Activated B cell treated with CpG ODN at 0.5 μM for 24 hours (primary cell): ENCODE measurements at regions not wholly inside any gene's neighbourhood (a gene's known extent, or its start where the extent isn't known, plus 50 kb on each side); places are given as distances from the start of the nearest gene placed in this dataset.

Source experiments
- ATAC-seq: fragments of 200-7000 bp; cut with Tn5 transposase; one replicate; pipeline ENCODE4 v1.10.0; 2021; ENCODE audit warnings: low read depth, mild to moderate bottlenecking, moderate library complexity
- CTCF ChIA-PET: fragments of 350-600 bp; sonication (Branson Sonifier 250); formaldehyde crosslinking; loops from one replicate; lab custom pipeline; 2021; ENCODE audit warnings: antibody characterized with exemption; lab: Charles Lee
- POLR2A ChIA-PET: fragments of 350-600 bp; sonication (Branson Sonifier 250); formaldehyde crosslinking; loops from one replicate; lab custom pipeline; 2021; ENCODE audit warnings: antibody characterized with exemption; lab: Charles Lee
- DNase-seq: peaks from one replicate; pipeline ENCODE4 v3.0.0; 2022
- H3K27ac Mint-ChIP-seq: one replicate; pipeline ENCODE4 v1.8.0; 2020; ENCODE audit warnings: mixed read lengths
- H3K27me3 Mint-ChIP-seq: one replicate; pipeline ENCODE4 v1.8.0; 2021; ENCODE audit warnings: mixed read lengths
- H3K36me3 Mint-ChIP-seq: one replicate; pipeline ENCODE4 v1.8.0; 2021; ENCODE audit warnings: low read depth, mixed read lengths
- H3K4me1 Mint-ChIP-seq: one replicate; pipeline ENCODE4 v1.8.0; 2021; ENCODE audit warnings: mixed read lengths
- H3K4me3 Mint-ChIP-seq: one replicate; pipeline ENCODE4 v1.8.0; 2020; ENCODE audit warnings: mild to moderate bottlenecking, mixed read lengths
- H3K9me3 Mint-ChIP-seq: one replicate; pipeline ENCODE4 v1.8.0; 2020; ENCODE audit warnings: mixed read lengths
- CTCF ChIP-seq: fragments of 200-600 bp; IDR thresholded peaks from one replicate; pipeline ENCODE4 v1.8.0; 2022; ENCODE audit warnings: antibody characterized with exemption, mild to moderate bottlenecking
- intact Hi-C: fragments of 100-400 bp; cut with micrococcal nuclease; formaldehyde crosslinking; loops from one replicate; pipeline ENCODE4 v1.15.1; 2024

GRCh38 chr18:55142410-55142809, 183.1 kb upstream of the CCDC68 start:
- ATAC-seq, result no peak
- no peak for DNase-seq
- H3K27me3 Mint-ChIP-seq, result peaks cover 4% of the 10 kb centered on the region
- CTCF ChIA-PET, result no interaction called here
- intact Hi-C loops, result no loop called here
- no peaks in the 10 kb centered on the region for H3K36me3 Mint-ChIP-seq
- H3K4me3 Mint-ChIP-seq, result no peak overlapping the region
- no peak overlapping the region for H3K27ac Mint-ChIP-seq
- no peaks in the 10 kb centered on the region for H3K4me1 Mint-ChIP-seq
- peaks cover 10% of the 10 kb centered on the region for H3K9me3 Mint-ChIP-seq
- POLR2A ChIA-PET, result no interaction called here
- TF ChIP-seq CTCF, result no peak

GRCh38 chr18:55141318-55141717, 182.1 kb upstream of the CCDC68 start:
- intact Hi-C loops, result no loop called here
- no peak for ATAC-seq
- Mint-ChIP-seq H3K4me3 (no peak overlapping the region), H3K4me1 (peaks cover 3% of the 10 kb centered on the region), H3K27me3 (peaks cover 4% of the 10 kb centered on the region), H3K36me3 (no peaks in the 10 kb centered on the region), H3K9me3 (peaks cover 10% of the 10 kb centered on the region), H3K27ac (no peak overlapping the region)
- no peak for TF ChIP-seq CTCF
- no peak for DNase-seq
- ChIA-PET CTCF (no interaction called here), POLR2A (no interaction called here)

GRCh38 chr18:55139836-55140235, 180.6 kb upstream of the CCDC68 start:
- Mint-ChIP-seq H3K27me3 (peaks cover 4% of the 10 kb centered on the region), H3K4me1 (peaks cover 5% of the 10 kb centered on the region), H3K4me3 (no peak overlapping the region), H3K36me3 (no peaks in the 10 kb centered on the region), H3K9me3 (peaks cover 10% of the 10 kb centered on the region), H3K27ac (no peak overlapping the region)
- TF ChIP-seq CTCF, result no peak
- intact Hi-C loops, result no loop called here
- ChIA-PET POLR2A (interaction anchor here (0.7 kb wide), 1 partner anchor 175 kb away, joined by 13 read pairs; no protein-coding TSS in a partner anchor), CTCF (no interaction called here)
- DNase-seq (no peak), ATAC-seq (no peak)

GRCh38 chr18:55139307-55139706, 180.0 kb upstream of the CCDC68 start:
- ChIA-PET POLR2A (interaction anchor here (0.7 kb wide), 1 partner anchor 176 kb away, joined by 13 read pairs; no protein-coding TSS in a partner anchor), CTCF (no interaction called here)
- no peaks in the 10 kb centered on the region for H3K36me3 Mint-ChIP-seq
- intact Hi-C loops, result no loop called here
- peaks cover 7% of the 10 kb centered on the region for H3K9me3 Mint-ChIP-seq
- ATAC-seq, result no peak
- peaks cover 4% of the 10 kb centered on the region for H3K27me3 Mint-ChIP-seq
- no peak overlapping the region for H3K27ac Mint-ChIP-seq
- peaks cover 5% of the 10 kb centered on the region for H3K4me1 Mint-ChIP-seq
- DNase-seq, result no peak
- TF ChIP-seq CTCF, result no peak
- H3K4me3 Mint-ChIP-seq, result no peak overlapping the region

GRCh38 chr18:55138401-55138800, 179.1 kb upstream of the CCDC68 start:
- DNase-seq, result no peak
- Mint-ChIP-seq H3K4me1 (peaks cover 5% of the 10 kb centered on the region), H3K36me3 (no peaks in the 10 kb centered on the region), H3K4me3 (no peak overlapping the region), H3K27ac (no peak overlapping the region), H3K9me3 (peaks cover 2% of the 10 kb centered on the region), H3K27me3 (peaks cover 4% of the 10 kb centered on the region)
- ChIA-PET CTCF (no interaction called here), POLR2A (no interaction called here)
- TF ChIP-seq CTCF, result no peak
- no peak for ATAC-seq
- intact Hi-C loops, result no loop called here
